Panc1 (cell line): ENCODE measurements at regions not wholly inside any gene's neighbourhood (a gene's known extent, or its start where the extent isn't known, plus 50 kb on each side); places are given as distances from the start of the nearest gene placed in this dataset.

ENCODE experiments used
- ATAC-seq: fragments of 200-7000 bp; cut with Tn5 transposase; 2 replicates; pipeline ENCODE4 v1.9.1; 2020; ENCODE audit warnings: mild to moderate bottlenecking, moderate library complexity
- BruUV-seq: library from RNA; stranded (reverse); fragments of 400-500 nt; replicated peaks from 2 replicates; lab custom pipeline; 2021; lab: Mats Ljungman, UMichigan
- CTCF ChIA-PET: fragments of 300-600 bp; sonication (Branson Sonifier 250); formaldehyde crosslinking; loops from one replicate; lab custom pipeline; 2022; ENCODE audit warnings: antibody characterized with exemption; lab: Charles Lee
- POLR2A ChIA-PET: fragments of 300-600 bp; sonication (Branson Sonifier 250); formaldehyde crosslinking; loops from one replicate; lab custom pipeline; 2022; ENCODE audit warnings: antibody characterized with exemption; lab: Charles Lee
- DNase-seq: peaks from one replicate; pipeline ENCODE4 v3.0.0-alpha.2; 2010; ENCODE audit warnings: low read depth, low spot score
- H3K27ac ChIP-seq: 2 replicates; pipeline ENCODE4 v1.5.1; 2011; ENCODE audit warnings: mild to moderate bottlenecking, low read length, inconsistent platforms
- H3K27me3 ChIP-seq: fragments of 200-500 bp; sonication (Bioruptor generic); 2 replicates; pipeline ENCODE4 v1.6.0; 2014; ENCODE audit warnings: low read length, inconsistent platforms; ENCODE audit not compliant: control insufficient read depth, insufficient read depth
- H3K36me3 ChIP-seq: fragments of 200-500 bp; sonication (Bioruptor generic); 2 replicates; pipeline ENCODE4 v1.5.1; 2014; ENCODE audit warnings: inconsistent platforms, mild to moderate bottlenecking, low read length, moderate library complexity; ENCODE audit not compliant: control insufficient read depth, insufficient read depth
- H3K4me1 ChIP-seq: 2 replicates; pipeline ENCODE4 v1.5.1; 2011; ENCODE audit warnings: inconsistent platforms, mild to moderate bottlenecking, low read length, moderate library complexity; ENCODE audit not compliant: control insufficient read depth, insufficient read depth
- H3K4me3 ChIP-seq, 2 experiments: 2 replicates each; pipeline ENCODE4 v1.5.1; 2011 to 2012; ENCODE audit warnings: low read depth in 2 of 2, low read length in 2 of 2, mild to moderate bottlenecking in 2 of 2, inconsistent platforms in 1 of 2, moderate library complexity in 1 of 2
- H3K9me3 ChIP-seq: fragments of 200-500 bp; sonication (Bioruptor generic); 2 replicates; pipeline ENCODE4 v1.5.1; 2014; ENCODE audit warnings: low read depth, mild to moderate bottlenecking, inconsistent platforms, low read length, moderate library complexity; ENCODE audit not compliant: control insufficient read depth, insufficient read depth
- CTCF ChIP-seq: fragments of 450-650 bp; IDR thresholded peaks from 2 replicates; pipeline ENCODE4 v1.5.1; 2017; ENCODE audit warnings: mild to moderate bottlenecking
- POLR2AphosphoS5 ChIP-seq: IDR thresholded peaks from 2 replicates; pipeline ENCODE4 v1.6.1; 2012; ENCODE audit warnings: mild to moderate bottlenecking, low read depth, low read length, moderate library complexity
- REST ChIP-seq, 2 experiments: IDR thresholded peaks; 2 replicates each; pipeline ENCODE4 v1.6.1; 2011 to 2012; ENCODE audit warnings: low read depth in 2 of 2, control low read depth in 1 of 2, low read length in 1 of 2, mild to moderate bottlenecking in 1 of 2, moderate library complexity in 1 of 2; ENCODE audit not compliant: insufficient read depth in 1 of 2
- SIN3A ChIP-seq: IDR thresholded peaks from 2 replicates; pipeline ENCODE4 v1.6.1; 2012; ENCODE audit warnings: low read depth, mild to moderate bottlenecking, low read length, moderate library complexity, borderline replicate concordance; ENCODE audit not compliant: insufficient read depth
- TCF7L2 ChIP-seq: IDR thresholded peaks from 2 replicates; pipeline ENCODE4 v1.6.1; 2011; ENCODE audit warnings: mild to moderate bottlenecking, low read depth, low read length, inconsistent platforms
- in situ Hi-C: cut with HindIII; loops from 2 replicates; pipeline ENCODE4 v1.10.0; 2016; ENCODE audit warnings: low sequenced_read_pairs, low pct_unique_long_range_greater_than_20kb
- intact Hi-C: fragments of 100-400 bp; cut with micrococcal nuclease; formaldehyde crosslinking; loops from one replicate; pipeline ENCODE4 v1.10.0; 2022; ENCODE audit not compliant: unreplicated experiment

- H3K27me3 ChIP-seq = no peaks in the 10 kb centered on the region
- no peaks in the 10 kb centered on the region for H3K9me3 ChIP-seq
- CTCF ChIA-PET = no interaction called here
- in situ Hi-C loops = no loop called here
- TF ChIP-seq SIN3A (no peak), POLR2AphosphoS5 (no peak), CTCF (no peak), REST (IDR thresholded peaks at IDR 0.05; ENCODE audit: insufficient read depth in 1 of 2, low read depth in 2 of 2, low read length in 1 of 2) (no peak), TCF7L2 (no peak)
- no peak for DNase-seq
- ATAC-seq = no peak
- intact Hi-C loops = no loop called here
- H3K4me3 ChIP-seq = no peak overlapping the region
- POLR2A ChIA-PET = no interaction called here
- no peaks in the 10 kb centered on the region for H3K4me1 ChIP-seq
- no peaks in the 10 kb centered on the region for H3K36me3 ChIP-seq
- H3K27ac ChIP-seq = no peak overlapping the region
- BruUV-seq = no TSS peak
Measured at GRCh38 chr1:96880626-96881025, 159.0 kb downstream of the PTBP2 start.

DNA sequence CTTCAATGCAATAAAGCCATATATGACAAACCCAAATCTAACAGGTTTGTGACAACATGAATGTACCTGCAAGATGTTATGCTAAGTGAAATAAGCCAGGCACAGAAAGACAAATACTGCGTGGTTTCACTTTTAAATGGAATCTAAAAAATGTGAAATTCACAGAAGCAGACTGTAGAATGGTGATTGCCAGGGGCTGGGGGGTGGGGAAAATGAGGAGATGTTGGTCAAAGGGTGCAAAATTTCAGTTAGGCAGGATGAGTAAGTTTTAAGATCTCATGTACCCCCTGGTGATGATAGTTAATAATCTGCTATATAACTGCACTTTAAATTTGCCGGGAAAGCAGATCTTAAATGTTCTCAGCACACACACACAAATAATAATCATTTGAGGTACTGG lies 160.5 kb downstream of the PTBP2 start:
- no peak overlapping the region for H3K4me3 ChIP-seq
- no TSS peak for BruUV-seq
- H3K9me3 ChIP-seq = no peaks in the 10 kb centered on the region
- ATAC-seq (no peak), DNase-seq (no peak)
- intact Hi-C loops = no loop called here
- TF ChIP-seq SIN3A (no peak), TCF7L2 (no peak), POLR2AphosphoS5 (no peak), CTCF (no peak), REST (IDR thresholded peaks at IDR 0.05; ENCODE audit: insufficient read depth in 1 of 2, low read depth in 2 of 2, low read length in 1 of 2) (no peak)
- ChIA-PET POLR2A (no interaction called here), CTCF (no interaction called here)
- H3K36me3 ChIP-seq = no peaks in the 10 kb centered on the region
- H3K4me1 ChIP-seq = no peaks in the 10 kb centered on the region
- no peak overlapping the region for H3K27ac ChIP-seq
- in situ Hi-C loops = no loop called here
- no peaks in the 10 kb centered on the region for H3K27me3 ChIP-seq
